Pancreas (tissue), 10 donors: ENCODE measurements at regions not wholly inside any gene's neighbourhood (a gene's known extent, or its start where the extent isn't known, plus 50 kb on each side); places are given as distances from the start of the nearest gene placed in this dataset.
"Not testable (repeated sequence)": the region's sequence is repeated elsewhere in the genome, so short reads cannot be mapped to it uniquely, and the experiment has no call there.

ENCODE experiments used
- ATAC-seq, 4 donors: fragments of 200-7000 bp; cut with Tn5 transposase; one replicate each; pipeline versions ENCODE4 v1.8.0 to v1.9.1; 2020; ENCODE audit warnings: mild to moderate bottlenecking in 4 of 4, moderate library complexity in 4 of 4
- DNase-seq, 6 donors: peaks; one replicate each; pipeline ENCODE4 v3.0.0-alpha.2; 2020
- FAIRE-seq: peaks from 2 replicates; lab custom pipeline; 2012; peaks lifted over from hg19 to GRCh38; lab: Jason Lieb, UNC
- H3K27ac ChIP-seq, 4 donors: fragments of 200-600 bp; sonication (generic); 1 replicate in 3 of 4; 2 replicates in 1 of 4; pipeline versions ENCODE4 v1.5.0 to v1.8.0; 2020
- H3K27me3 ChIP-seq, 4 donors: fragments of 200-600 bp; one replicate each; pipeline ENCODE4 v1.8.0; 2021
- H3K36me3 ChIP-seq, 3 donors: fragments of 200-600 bp; sonication (generic) in 1 of 3; one replicate each; pipeline versions ENCODE4 v1.5.0 to v1.8.0; 2020 to 2021
- H3K4me1 ChIP-seq, 3 donors: fragments of 200-600 bp; one replicate each; pipeline ENCODE4 v1.8.0; 2021
- H3K4me3 ChIP-seq, 4 donors: fragments of 200-600 bp; sonication (generic) in 2 of 4; one replicate each; pipeline versions ENCODE4 v1.5.0 to v1.8.0; 2020 to 2021
- H3K9me3 ChIP-seq, 4 donors: fragments of 200-600 bp; one replicate each; pipeline ENCODE4 v1.8.0; 2021
- WGBS, 2 donors: extraction: QIAGEN DNeasy Blood & Tissue Kit; methylation state at CpG; one replicate each; pipeline ENCODE4 v1.1.7; 2013; 5-methylcytosine and 5-hydroxymethylcytosine counted together
- intact Hi-C, 3 donors: fragments of 100-400 bp; cut with DNase I; formaldehyde crosslinking; loops; one replicate each; pipeline versions ENCODE4 v1.11.1 to v1.14.2; 2022
- TF ChIP-seq, protein P1 (sequence below), 4 donors: fragments of 200-600 bp; sonication (generic) in 3 of 4; IDR thresholded peaks; one replicate each; pipeline versions ENCODE4 v1.5.0 to v1.8.0; 2021; ENCODE audit warnings: antibody characterized with exemption in 4 of 4
- donor health status: healthy with polysubstance abuse.
- donor health status: DM: no; HTN: no; CAD: no; lungs with moderate emphysema.
- donor health status: DM: no; HTN: no; CAD: no.
- donor health status: control.
- donor health status: control.
- donor health status: Bipolar disorder and iron deficiency.
- donor health status: DM: yes; HTN: yes; CAD: no.
- donor health status: DM: no; HTN: no; CAD: no.
- donor health status: DM: no; HTN: no; CAD: no.
- donor health status: DM: yes; HTN: yes; CAD: no.

GRCh38 chr9:135281791-135282737 is 194.6 kb downstream of the OLFM1 start:
- FAIRE-seq (no peak), ATAC-seq (peak; percentile 88 to 95 (median 92)), DNase-seq (peak; percentile 82 to 99 (median 96))
- TF ChIP-seq, protein P1, sequence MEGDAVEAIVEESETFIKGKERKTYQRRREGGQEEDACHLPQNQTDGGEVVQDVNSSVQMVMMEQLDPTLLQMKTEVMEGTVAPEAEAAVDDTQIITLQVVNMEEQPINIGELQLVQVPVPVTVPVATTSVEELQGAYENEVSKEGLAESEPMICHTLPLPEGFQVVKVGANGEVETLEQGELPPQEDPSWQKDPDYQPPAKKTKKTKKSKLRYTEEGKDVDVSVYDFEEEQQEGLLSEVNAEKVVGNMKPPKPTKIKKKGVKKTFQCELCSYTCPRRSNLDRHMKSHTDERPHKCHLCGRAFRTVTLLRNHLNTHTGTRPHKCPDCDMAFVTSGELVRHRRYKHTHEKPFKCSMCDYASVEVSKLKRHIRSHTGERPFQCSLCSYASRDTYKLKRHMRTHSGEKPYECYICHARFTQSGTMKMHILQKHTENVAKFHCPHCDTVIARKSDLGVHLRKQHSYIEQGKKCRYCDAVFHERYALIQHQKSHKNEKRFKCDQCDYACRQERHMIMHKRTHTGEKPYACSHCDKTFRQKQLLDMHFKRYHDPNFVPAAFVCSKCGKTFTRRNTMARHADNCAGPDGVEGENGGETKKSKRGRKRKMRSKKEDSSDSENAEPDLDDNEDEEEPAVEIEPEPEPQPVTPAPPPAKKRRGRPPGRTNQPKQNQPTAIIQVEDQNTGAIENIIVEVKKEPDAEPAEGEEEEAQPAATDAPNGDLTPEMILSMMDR (IDR thresholded peaks at IDR 0.05) = no peak
- peak overlapping the region; percentile 36 to 64 (median 58) for H3K27ac ChIP-seq
- 6 to 7% methylated on average over 24 of the region's 24 CpGs for WGBS, 2 donors
- H3K36me3 ChIP-seq = no peaks in the 10 kb centered on the region
- no peak overlapping the region for H3K4me3 ChIP-seq
- peaks cover 6 to 17% (median 8%) of the 10 kb centered on the region in 3 donors for H3K4me1 ChIP-seq
- intact Hi-C loops = no loop called here
- no peaks in the 10 kb centered on the region for H3K9me3 ChIP-seq
- H3K27me3 ChIP-seq = no peaks in the 10 kb centered on the region

DNA sequence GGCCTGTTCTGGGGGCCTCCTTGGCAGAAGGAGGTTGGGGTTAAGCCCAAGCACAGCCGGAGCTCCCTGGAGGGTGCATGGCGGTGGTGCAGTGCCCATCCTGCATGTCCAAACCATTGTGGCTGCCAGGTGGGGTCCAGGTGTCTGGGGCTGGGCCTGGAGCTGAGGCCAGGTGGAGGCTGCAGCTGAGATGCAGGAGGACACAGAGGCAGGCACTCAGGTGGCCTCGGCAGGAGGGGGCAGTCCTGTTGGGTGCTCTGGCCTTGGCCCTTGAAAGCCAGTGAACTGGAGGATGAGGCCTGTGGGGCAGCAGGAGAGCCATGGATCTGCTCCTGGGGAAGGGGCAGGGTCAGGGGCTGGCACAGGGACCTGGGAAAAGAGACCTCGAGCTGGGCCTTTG is 195.3 kb downstream of the OLFM1 start:
- DNase-seq (peak in 3 of 6 donors; percentile 22 to 75 (median 45)), ATAC-seq (no peak), FAIRE-seq (no peak)
- TF ChIP-seq, protein P1 (IDR thresholded peaks at IDR 0.05) = no peak
- no peaks in the 10 kb centered on the region for H3K36me3 ChIP-seq
- H3K9me3 ChIP-seq = no peaks in the 10 kb centered on the region
- H3K27ac ChIP-seq = peak overlapping the region in 2 of 4 donors; percentile 52 to 64
- no peak overlapping the region for H3K4me3 ChIP-seq
- H3K27me3 ChIP-seq = no peaks in the 10 kb centered on the region
- intact Hi-C loops = no loop called here
- 61% methylated on average over 4 of the region's 4 CpGs for WGBS, 2 donors
- H3K4me1 ChIP-seq = peaks cover 6 to 17% (median 8%) of the 10 kb centered on the region in 3 donors

- 77 to 81% methylated on average over 15 of the region's 15 CpGs for WGBS, 2 donors
- H3K27ac ChIP-seq = no peak overlapping the region
- TF ChIP-seq, protein P1 (IDR thresholded peaks at IDR 0.05) = no peak
- ATAC-seq (no peak), DNase-seq (peak in 1 of 6 donors; percentile 16), FAIRE-seq (no peak)
- no peaks in the 10 kb centered on the region for H3K9me3 ChIP-seq
- H3K4me3 ChIP-seq = no peak overlapping the region
- no peaks in the 10 kb centered on the region for H3K36me3 ChIP-seq
- H3K4me1 ChIP-seq = peaks cover 6 to 17% (median 8%) of the 10 kb centered on the region in 3 donors
- intact Hi-C loops = no loop called here
- no peaks in the 10 kb centered on the region for H3K27me3 ChIP-seq
Measured at GRCh38 chr9:135283671-135284070, 195.9 kb upstream of the PPP1R26 start.

GRCh38 chr9:135284386-135285134 is 195.0 kb upstream of the PPP1R26 start:
- Histone ChIP-seq H3K4me3 (no peak overlapping the region), H3K36me3 (no peaks in the 10 kb centered on the region), H3K27ac (no peak overlapping the region), H3K27me3 (no peaks in the 10 kb centered on the region), H3K9me3 (no peaks in the 10 kb centered on the region), H3K4me1 (peaks cover 6 to 18% (median 11%) of the 10 kb centered on the region in 3 donors)
- intact Hi-C loops = no loop called here
- peak in 1 of 6 donors; percentile 21 for DNase-seq
- TF ChIP-seq, protein P1 (IDR thresholded peaks at IDR 0.05) = no peak
- 84 to 85% methylated on average over 13 of the region's 13 CpGs for WGBS, 2 donors
- FAIRE-seq = no peak
- ATAC-seq = no peak

GRCh38 chr9:135286187-135286925 is 193.2 kb upstream of the PPP1R26 start:
- ATAC-seq, H3K9me3 ChIP-seq, intact Hi-C loops, H3K27me3 ChIP-seq, H3K27ac ChIP-seq, H3K4me3 ChIP-seq, FAIRE-seq, H3K36me3 ChIP-seq: not testable (repeated sequence)
- DNase-seq = peak in 1 of 6 donors; percentile 8
- 82 to 85% methylated on average over 33 of the region's 33 CpGs for WGBS, 2 donors
- peaks cover 6 to 27% (median 14%) of the 10 kb centered on the region in 3 donors for H3K4me1 ChIP-seq
